ENCODE measurements at regions not wholly inside any gene's neighbourhood (a gene's known extent, or its start where the extent isn't known, plus 50 kb on each side); places are given as distances from the start of the nearest gene placed in this dataset.

- TF ChIP-seq, protein P1, sequence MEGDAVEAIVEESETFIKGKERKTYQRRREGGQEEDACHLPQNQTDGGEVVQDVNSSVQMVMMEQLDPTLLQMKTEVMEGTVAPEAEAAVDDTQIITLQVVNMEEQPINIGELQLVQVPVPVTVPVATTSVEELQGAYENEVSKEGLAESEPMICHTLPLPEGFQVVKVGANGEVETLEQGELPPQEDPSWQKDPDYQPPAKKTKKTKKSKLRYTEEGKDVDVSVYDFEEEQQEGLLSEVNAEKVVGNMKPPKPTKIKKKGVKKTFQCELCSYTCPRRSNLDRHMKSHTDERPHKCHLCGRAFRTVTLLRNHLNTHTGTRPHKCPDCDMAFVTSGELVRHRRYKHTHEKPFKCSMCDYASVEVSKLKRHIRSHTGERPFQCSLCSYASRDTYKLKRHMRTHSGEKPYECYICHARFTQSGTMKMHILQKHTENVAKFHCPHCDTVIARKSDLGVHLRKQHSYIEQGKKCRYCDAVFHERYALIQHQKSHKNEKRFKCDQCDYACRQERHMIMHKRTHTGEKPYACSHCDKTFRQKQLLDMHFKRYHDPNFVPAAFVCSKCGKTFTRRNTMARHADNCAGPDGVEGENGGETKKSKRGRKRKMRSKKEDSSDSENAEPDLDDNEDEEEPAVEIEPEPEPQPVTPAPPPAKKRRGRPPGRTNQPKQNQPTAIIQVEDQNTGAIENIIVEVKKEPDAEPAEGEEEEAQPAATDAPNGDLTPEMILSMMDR (IDR thresholded peaks at IDR 0.05), result no peak
- no peak for TF ChIP-seq POLR2AphosphoS5 (IDR thresholded peaks at IDR 0.05)
Measured at GRCh38 chr10:2852574-2853323, 214.6 kb upstream of the PFKP start.

All from suprapubic skin (tissue), 3 donors.